H1 (cell line): ENCODE measurements at regions not wholly inside any gene's neighbourhood (a gene's known extent, or its start where the extent isn't known, plus 50 kb on each side); places are given as distances from the start of the nearest gene placed in this dataset.

Source experiments
- CTCF ChIA-PET: fragments of 300-600 bp; sonication (Branson Sonifier 250); formaldehyde crosslinking; loops from one replicate; lab custom pipeline; 2021; ENCODE audit not compliant: partially characterized antibody; lab: Charles Lee
- POLR2A ChIA-PET: fragments of 300-600 bp; sonication (Branson Sonifier 250); formaldehyde crosslinking; loops from one replicate; lab custom pipeline; 2021; ENCODE audit warnings: inconsistent platforms; ENCODE audit not compliant: partially characterized antibody; lab: Charles Lee
- DNase-seq, 2 experiments: peaks; one replicate each; pipeline versions ENCODE4 v3.0.0 to v3.0.0-alpha.2; 2010 to 2022; ENCODE audit warnings: low spot score in 2 of 2, low read depth in 1 of 2, mixed read lengths in 1 of 2
- FAIRE-seq: peaks from 2 replicates; lab custom pipeline; 2011; peaks lifted over from hg19 to GRCh38; lab: Jason Lieb, UNC
- H2AFZ ChIP-seq: 2 replicates; pipeline ENCODE4 v1.8.1; 2012; ENCODE audit warnings: low read length, inconsistent platforms
- H2AK5ac ChIP-seq: 2 replicates; pipeline ENCODE4 v1.6.1; 2013; ENCODE audit warnings: low read depth, low read length
- H2BK120ac ChIP-seq: replicated peaks from 2 replicates; pipeline ENCODE3; 2013; ENCODE audit warnings: low read depth, low read length, inconsistent platforms
- H2BK12ac ChIP-seq: 2 replicates; pipeline ENCODE4 v1.6.1; 2013; ENCODE audit warnings: low read depth, low read length
- H2BK15ac ChIP-seq: 2 replicates; pipeline ENCODE4 v1.6.1; 2013; ENCODE audit warnings: low read length
- H2BK20ac ChIP-seq: 2 replicates; pipeline ENCODE4 v1.6.1; 2013; ENCODE audit warnings: low read length
- H2BK5ac ChIP-seq: 2 replicates; pipeline ENCODE4 v1.6.1; 2013; ENCODE audit warnings: low read depth, low read length
- H3K14ac ChIP-seq: 2 replicates; pipeline ENCODE4 v1.6.1; 2013; ENCODE audit warnings: inconsistent platforms; ENCODE audit not compliant: insufficient read length
- H3K18ac ChIP-seq: 2 replicates; pipeline ENCODE4 v1.6.1; 2013; ENCODE audit warnings: low read length; ENCODE audit errors: extremely low read depth
- H3K23ac ChIP-seq: 2 replicates; pipeline ENCODE4 v1.6.1; 2013; ENCODE audit warnings: inconsistent platforms; ENCODE audit not compliant: insufficient read length
- H3K23me2 ChIP-seq: 2 replicates; pipeline ENCODE4 v1.6.1; 2013; ENCODE audit warnings: low read depth, low read length
- H3K27ac ChIP-seq: 2 replicates; pipeline ENCODE4 v1.6.1; 2011; ENCODE audit warnings: low read depth, low read length, inconsistent platforms
- H3K27me3 ChIP-seq, 4 experiments: replicated peaks in 1 of 4; 1 replicate in 1 of 4; 2 replicates in 3 of 4; pipeline versions ENCODE4 v1.6.1 to v1.8.1; 2011 to 2013; ENCODE audit warnings: low read length in 3 of 4, mild to moderate bottlenecking in 3 of 4, inconsistent platforms in 2 of 4, mixed read lengths in 2 of 4, moderate library complexity in 1 of 4; ENCODE audit not compliant: control insufficient read depth in 3 of 4, insufficient read depth in 3 of 4; ENCODE audit errors: extremely low read depth in 1 of 4
- H3K36me3 ChIP-seq, 4 experiments: 2 replicates each; pipeline versions ENCODE4 v1.6.1 to v1.8.1; 2011 to 2013; ENCODE audit warnings: mild to moderate bottlenecking in 4 of 4, low read length in 3 of 4, moderate library complexity in 2 of 4, control low read depth in 1 of 4, inconsistent platforms in 1 of 4; ENCODE audit not compliant: insufficient read depth in 4 of 4, control insufficient read depth in 2 of 4
- H3K4ac ChIP-seq: replicated peaks from 2 replicates; pipeline ENCODE3; 2013; ENCODE audit warnings: low read length, low read depth, mixed read lengths, inconsistent platforms; ENCODE audit not compliant: insufficient read length
- H3K4me1 ChIP-seq, 4 experiments: replicated peaks in 1 of 4; 1 replicate in 1 of 4; 2 replicates in 3 of 4; pipeline versions ENCODE4 v1.6.1 to v1.8.1; 2011 to 2013; ENCODE audit warnings: low read length in 3 of 4, inconsistent platforms in 2 of 4, mixed read lengths in 1 of 4; ENCODE audit not compliant: insufficient read depth in 4 of 4, control insufficient read depth in 3 of 4
- H3K4me2 ChIP-seq, 2 experiments: 2 replicates each; pipeline versions ENCODE4 v1.6.1 to v1.8.1; 2011 to 2013; ENCODE audit warnings: low read depth in 2 of 2, low read length in 2 of 2, control low read depth in 1 of 2, inconsistent platforms in 1 of 2, mild to moderate bottlenecking in 1 of 2; ENCODE audit not compliant: insufficient read depth in 1 of 2
- H3K4me3 ChIP-seq, 4 experiments: fragments of 200-600, 300-600 bp in 1 of 4; sonication (generic), shearing (Covaris generic), sonication (Bioruptor Twin) in 1 of 4; 2 replicates each; pipeline versions ENCODE4 v1.5.1 to v1.8.1; 2011 to 2016; ENCODE audit warnings: low read length in 4 of 4, low read depth in 3 of 4, control low read depth in 2 of 4, inconsistent platforms in 2 of 4, mild to moderate bottlenecking in 2 of 4, mixed read lengths in 1 of 4, moderate library complexity in 1 of 4; ENCODE audit not compliant: insufficient read depth in 2 of 4; ENCODE audit errors: extremely low read depth in 1 of 4
- H3K56ac ChIP-seq: replicated peaks from 2 replicates; pipeline ENCODE3; 2013; ENCODE audit warnings: low read depth, mild to moderate bottlenecking, mixed read lengths, low read length, inconsistent platforms; ENCODE audit not compliant: insufficient read length
- H3K79me1 ChIP-seq: 2 replicates; pipeline ENCODE4 v1.6.1; 2013; ENCODE audit warnings: low read depth, low read length, control low read depth
- H3K79me2 ChIP-seq, 2 experiments: 2 replicates each; pipeline versions ENCODE4 v1.6.1 to v1.8.1; 2012 to 2013; ENCODE audit warnings: low read length in 2 of 2, mild to moderate bottlenecking in 2 of 2, inconsistent platforms in 1 of 2; ENCODE audit not compliant: insufficient read depth in 2 of 2, control insufficient read depth in 1 of 2
- H3K9ac ChIP-seq, 4 experiments: replicated peaks in 1 of 4; 1 replicate in 1 of 4; 2 replicates in 3 of 4; pipeline versions ENCODE4 v1.6.1 to v1.8.1; 2011 to 2013; ENCODE audit warnings: low read depth in 3 of 4, low read length in 3 of 4, control low read depth in 2 of 4, mild to moderate bottlenecking in 2 of 4, moderate library complexity in 2 of 4, inconsistent platforms in 1 of 4; ENCODE audit errors: extremely low read depth in 1 of 4
- H3K9me3 ChIP-seq, 2 experiments: 2 replicates each; pipeline versions ENCODE4 v1.6.1 to v1.8.1; 2012 to 2013; ENCODE audit warnings: mild to moderate bottlenecking in 2 of 2, moderate library complexity in 2 of 2, control low read depth in 1 of 2, inconsistent platforms in 1 of 2, low read depth in 1 of 2, low read length in 1 of 2, mixed read lengths in 1 of 2; ENCODE audit not compliant: insufficient read depth in 2 of 2
- H4K20me1 ChIP-seq, 2 experiments: replicated peaks in 1 of 2; 2 replicates each; pipeline versions ENCODE3 to v1.8.1; 2011 to 2013; ENCODE audit warnings: inconsistent platforms in 2 of 2, low read length in 2 of 2, mild to moderate bottlenecking in 1 of 2; ENCODE audit not compliant: insufficient read depth in 2 of 2, control insufficient read depth in 1 of 2
- H4K5ac ChIP-seq: 2 replicates; pipeline ENCODE4 v1.6.1; 2013; ENCODE audit warnings: low read length, low read depth, mixed read lengths, inconsistent platforms; ENCODE audit not compliant: insufficient read length
- H4K8ac ChIP-seq: 2 replicates; pipeline ENCODE4 v1.8.0; 2013; ENCODE audit warnings: mild to moderate bottlenecking, moderate library complexity, low read length, inconsistent platforms; ENCODE audit not compliant: insufficient read depth; ENCODE audit errors: extremely low read depth
- H4K91ac ChIP-seq: replicated peaks from 2 replicates; pipeline ENCODE3; 2013; ENCODE audit warnings: low read length, mixed read lengths, inconsistent platforms; ENCODE audit not compliant: insufficient read length
- WGBS, 2 experiments: shearing (Covaris generic) in 1 of 2; methylation state at CpG; one replicate each; pipeline versions ENCODE4 v1.1.6 to v1.1.7; 2013 to 2015; ENCODE audit warnings: low lambda C conversion rate in 2 of 2, mixed read lengths in 2 of 2, inconsistent platforms in 1 of 2, low coverage in 1 of 2, missing lambda C conversion rate in 1 of 2; ENCODE audit not compliant: insufficient replicate concordance in 2 of 2, insufficient coverage in 1 of 2, insufficient read length in 1 of 2; ENCODE audit errors: extremely low coverage in 1 of 2, missing lambda C conversion rate in 1 of 2; 5-methylcytosine and 5-hydroxymethylcytosine counted together

DNA sequence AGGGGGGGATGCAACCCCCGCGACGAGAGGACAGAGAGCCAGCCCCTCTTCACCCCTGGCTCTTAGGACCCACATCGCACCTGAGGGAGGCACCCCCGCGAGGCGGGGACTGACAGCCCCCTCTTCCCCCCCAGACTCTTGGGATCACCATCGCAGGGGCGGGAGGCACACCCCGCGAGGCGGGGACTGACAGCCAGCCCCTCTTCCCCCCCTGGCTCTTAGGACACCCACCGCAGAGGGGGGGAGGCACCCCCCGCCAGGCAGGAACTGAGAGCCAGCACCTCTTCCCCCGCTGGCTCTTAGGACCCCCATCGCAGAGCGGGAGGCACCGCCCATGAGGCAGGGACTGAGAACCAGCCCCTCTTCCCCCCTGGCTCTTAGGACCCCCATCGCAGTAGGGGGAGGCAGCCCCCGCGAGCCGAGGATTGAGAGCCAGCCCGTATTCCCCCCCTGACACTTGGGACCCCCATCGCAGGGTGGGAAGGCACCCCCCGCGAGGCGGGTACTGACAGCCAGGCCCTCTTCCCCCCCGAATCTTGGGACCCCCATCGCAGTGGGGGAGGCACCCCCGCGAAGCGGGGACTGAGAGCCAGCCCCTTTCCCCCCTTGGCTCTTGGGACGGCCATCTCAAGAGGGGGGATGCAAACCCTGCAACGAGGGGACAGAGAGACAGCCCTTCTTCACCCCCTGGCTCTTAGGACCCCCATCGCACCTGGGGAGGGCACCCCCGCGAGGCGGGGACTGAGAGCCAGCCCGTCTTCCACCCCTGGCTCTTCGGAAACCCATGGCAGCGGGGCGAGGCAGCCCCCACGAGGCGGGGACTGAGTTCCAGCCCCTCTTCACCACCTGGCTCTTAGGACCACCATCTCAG is 2425.1 kb upstream of the PCDH20 start:
- H4K20me1 ChIP-seq, result no peaks in the 10 kb centered on the region
- no peak for DNase-seq
- no peak overlapping the region for H3K18ac ChIP-seq
- no peak overlapping the region for H3K4me3 ChIP-seq
- H3K79me1 ChIP-seq, result no peaks in the 10 kb centered on the region
- no peak overlapping the region for H3K56ac ChIP-seq
- H3K4ac ChIP-seq, result no peak overlapping the region
- H3K27ac ChIP-seq, result no peak overlapping the region
- H2BK20ac ChIP-seq, result no peak overlapping the region
- no peak overlapping the region for H3K4me2 ChIP-seq
- H3K79me2 ChIP-seq, result no peaks in the 10 kb centered on the region
- peaks cover 3 to 28% of the 10 kb centered on the region in 2 experiments; a peak in 2 of 4 replicates for H3K9me3 ChIP-seq
- no peak overlapping the region for H4K8ac ChIP-seq
- no peaks in the 10 kb centered on the region for H3K36me3 ChIP-seq
- WGBS, 2 experiments, result 90% methylated on average over 10 of the region's 44 CpGs; no CpG with 5 or more reads in 1 of the 2 experiments
- no peak overlapping the region for H3K23ac ChIP-seq
- H2AFZ ChIP-seq, result no peak overlapping the region
- no peaks in the 10 kb centered on the region for H3K4me1 ChIP-seq
- H3K27me3 ChIP-seq, result no peaks in the 10 kb centered on the region
- no peak overlapping the region for H4K91ac ChIP-seq
- H2BK5ac ChIP-seq, result no peak overlapping the region
- no peak overlapping the region for H2BK120ac ChIP-seq
- H2BK15ac ChIP-seq, result no peak overlapping the region
- H2AK5ac ChIP-seq, result no peak overlapping the region
- POLR2A ChIA-PET, result no interaction called here
- H2BK12ac ChIP-seq, result no peak overlapping the region
- no peaks in the 10 kb centered on the region for H3K23me2 ChIP-seq
- no peak for FAIRE-seq
- no peak overlapping the region for H3K14ac ChIP-seq
- CTCF ChIA-PET, result no interaction called here
- H3K9ac ChIP-seq, result no peak overlapping the region
- H4K5ac ChIP-seq, result no peak overlapping the region
